Uterus (tissue), 3 donors: ENCODE measurements at regions not wholly inside any gene's neighbourhood (a gene's known extent, or its start where the extent isn't known, plus 50 kb on each side); places are given as distances from the start of the nearest gene placed in this dataset.
"Not testable (repeated sequence)": the region's sequence is repeated elsewhere in the genome, so short reads cannot be mapped to it uniquely, and the experiment has no call there.

Source experiments
- DNase-seq, 2 donors: peaks; one replicate each; pipeline ENCODE4 v3.0.0-alpha.2; 2019 to 2020
- H3K27ac ChIP-seq, 2 donors: fragments of 200-600 bp; sonication (generic); 1 replicate in 1 of 2; 2 replicates in 1 of 2; pipeline ENCODE4 v1.5.1; 2016 to 2018
- H3K27me3 ChIP-seq, 2 donors: fragments of 200-600 bp; sonication (generic); one replicate each; pipeline ENCODE4 v1.5.1; 2018 to 2019; ENCODE audit warnings: control low read depth in 1 of 2
- H3K36me3 ChIP-seq, 2 donors: fragments of 200-600 bp; sonication (generic); one replicate each; pipeline ENCODE4 v1.5.1; 2019; ENCODE audit warnings: control low read depth in 1 of 2
- H3K4me1 ChIP-seq, 2 donors: fragments of 200-600 bp; sonication (generic); one replicate each; pipeline ENCODE4 v1.5.1; 2018 to 2019; ENCODE audit warnings: control low read depth in 1 of 2
- H3K4me3 ChIP-seq, 2 donors: fragments of 200-600 bp; sonication (generic); 1 replicate in 1 of 2; 2 replicates in 1 of 2; pipeline ENCODE4 v1.5.1; 2018 to 2019; ENCODE audit warnings: mild to moderate bottlenecking in 1 of 2
- H3K9me3 ChIP-seq, 2 donors: fragments of 200-600 bp; sonication (generic); one replicate each; pipeline ENCODE4 v1.5.1; 2019; ENCODE audit warnings: control low read depth in 1 of 2
- POLR2A ChIP-seq, 2 donors: fragments of 450-650 bp; IDR thresholded peaks; one replicate each; pipeline ENCODE4 v1.6.1; 2016; ENCODE audit warnings: antibody characterized with exemption in 2 of 2, mild to moderate bottlenecking in 1 of 2, moderate library complexity in 1 of 2
- intact Hi-C: fragments of 100-400 bp; cut with DNase I; formaldehyde crosslinking; loops from one replicate; pipeline ENCODE4 v1.15.1; 2023; ENCODE audit warnings: low total_unique reads
- TF ChIP-seq, protein P1 (sequence below), 4 experiments: fragments of 200-600 bp in 2 of 4; fragments of 450-650 bp in 2 of 4; sonication (generic) in 2 of 4; IDR thresholded peaks; one replicate each; pipeline ENCODE4 v1.5.1; 2016 to 2019; ENCODE audit warnings: antibody characterized with exemption in 4 of 4, mild to moderate bottlenecking in 2 of 4, moderate library complexity in 1 of 4
- donor health status: DM: yes; HTN: yes; CAD: no.

DNA sequence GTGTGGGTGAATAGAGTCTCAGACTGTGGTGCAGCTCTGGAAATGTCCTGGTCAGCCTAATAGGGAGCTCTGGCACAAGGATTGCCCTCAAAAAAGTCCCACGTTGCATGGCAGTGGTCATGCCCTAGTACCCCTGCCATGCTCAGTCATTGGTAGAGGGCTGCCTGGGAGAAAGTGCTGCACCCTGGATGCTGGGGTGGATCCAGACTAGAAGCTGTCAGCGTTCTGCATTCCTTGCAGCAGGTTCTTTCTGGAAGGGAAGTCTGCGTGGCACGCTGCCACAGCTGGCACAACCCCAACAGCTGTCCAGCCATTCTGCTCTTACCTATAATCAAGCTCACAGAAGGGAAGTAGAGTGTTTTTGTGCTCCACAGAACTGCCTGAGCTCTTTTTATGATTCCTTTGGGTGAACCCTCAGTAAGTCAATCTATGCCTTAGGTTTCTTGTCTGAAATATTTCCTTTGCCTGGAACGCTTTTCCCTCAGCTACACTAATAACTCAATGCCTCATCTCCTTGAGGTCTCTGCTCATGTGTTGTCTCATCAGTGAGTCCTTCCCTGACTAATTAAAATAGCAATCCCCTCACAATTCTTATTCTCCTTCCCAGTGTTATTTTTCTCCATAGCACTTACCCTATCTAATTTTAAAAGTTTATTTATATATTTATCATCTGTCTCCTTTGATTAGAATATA lies 61.5 kb upstream of the JAK1 start:
- DNase-seq, result peak; percentile 43 to 52
- intact Hi-C loops, result no loop called here
- TF ChIP-seq, protein P1, sequence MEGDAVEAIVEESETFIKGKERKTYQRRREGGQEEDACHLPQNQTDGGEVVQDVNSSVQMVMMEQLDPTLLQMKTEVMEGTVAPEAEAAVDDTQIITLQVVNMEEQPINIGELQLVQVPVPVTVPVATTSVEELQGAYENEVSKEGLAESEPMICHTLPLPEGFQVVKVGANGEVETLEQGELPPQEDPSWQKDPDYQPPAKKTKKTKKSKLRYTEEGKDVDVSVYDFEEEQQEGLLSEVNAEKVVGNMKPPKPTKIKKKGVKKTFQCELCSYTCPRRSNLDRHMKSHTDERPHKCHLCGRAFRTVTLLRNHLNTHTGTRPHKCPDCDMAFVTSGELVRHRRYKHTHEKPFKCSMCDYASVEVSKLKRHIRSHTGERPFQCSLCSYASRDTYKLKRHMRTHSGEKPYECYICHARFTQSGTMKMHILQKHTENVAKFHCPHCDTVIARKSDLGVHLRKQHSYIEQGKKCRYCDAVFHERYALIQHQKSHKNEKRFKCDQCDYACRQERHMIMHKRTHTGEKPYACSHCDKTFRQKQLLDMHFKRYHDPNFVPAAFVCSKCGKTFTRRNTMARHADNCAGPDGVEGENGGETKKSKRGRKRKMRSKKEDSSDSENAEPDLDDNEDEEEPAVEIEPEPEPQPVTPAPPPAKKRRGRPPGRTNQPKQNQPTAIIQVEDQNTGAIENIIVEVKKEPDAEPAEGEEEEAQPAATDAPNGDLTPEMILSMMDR (IDR thresholded peaks at IDR 0.05), result no peak

DNA sequence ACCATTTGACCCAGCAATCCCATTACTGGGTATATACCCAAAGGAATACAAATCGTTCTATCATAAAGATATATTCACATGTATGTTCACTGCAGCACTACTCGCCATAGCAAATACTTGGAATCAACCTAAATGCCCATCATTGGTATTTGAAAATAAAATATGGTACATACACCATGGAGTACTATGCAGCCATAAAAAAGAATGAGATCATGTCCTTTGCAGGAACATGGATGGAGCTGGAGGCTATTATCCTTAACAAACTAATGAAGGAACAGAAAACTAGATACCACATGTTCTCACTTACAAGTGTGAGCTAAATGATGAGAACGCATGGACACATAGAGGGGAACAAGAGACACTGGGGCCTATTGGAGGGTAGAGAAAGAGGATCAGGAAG lies 63.1 kb upstream of the JAK1 start:
- H3K4me1 ChIP-seq, H3K27ac ChIP-seq, H3K4me3 ChIP-seq, intact Hi-C loops, H3K27me3 ChIP-seq, H3K36me3 ChIP-seq, DNase-seq, H3K9me3 ChIP-seq: not testable (repeated sequence)

More for the DNA sequence above, 61.5 kb upstream of the JAK1 start:
- Histone ChIP-seq H3K4me3 (no peak overlapping the region), H3K27me3 (no peaks in the 10 kb centered on the region), H3K36me3 (no peaks in the 10 kb centered on the region), H3K4me1 (peaks cover 0 to 5% of the 10 kb centered on the region in 2 donors), H3K9me3 (no peaks in the 10 kb centered on the region), H3K27ac (no peak overlapping the region)

DNA sequence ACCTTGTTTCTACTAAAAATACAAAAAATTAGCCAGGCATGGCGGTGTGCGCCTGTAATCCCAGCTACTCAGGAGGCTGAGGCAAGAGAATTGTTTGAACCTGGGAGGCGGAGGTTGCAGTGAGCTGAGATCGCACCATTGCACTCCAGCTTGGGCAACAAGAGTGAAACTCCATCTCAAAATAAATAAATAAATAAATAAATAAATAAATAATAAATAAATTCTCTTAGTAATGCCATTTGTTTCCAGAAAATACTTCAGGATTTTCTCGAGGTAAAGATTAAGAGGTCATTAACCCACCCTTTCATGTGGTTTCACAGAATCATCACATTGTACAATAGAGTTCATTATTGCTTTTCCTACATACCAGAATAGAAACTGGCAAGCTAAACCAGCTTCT lies 68.5 kb upstream of the JAK1 start:
- H3K27me3 ChIP-seq, H3K4me3 ChIP-seq, H3K4me1 ChIP-seq, H3K36me3 ChIP-seq, intact Hi-C loops, H3K9me3 ChIP-seq, DNase-seq, H3K27ac ChIP-seq: not testable (repeated sequence)

DNA sequence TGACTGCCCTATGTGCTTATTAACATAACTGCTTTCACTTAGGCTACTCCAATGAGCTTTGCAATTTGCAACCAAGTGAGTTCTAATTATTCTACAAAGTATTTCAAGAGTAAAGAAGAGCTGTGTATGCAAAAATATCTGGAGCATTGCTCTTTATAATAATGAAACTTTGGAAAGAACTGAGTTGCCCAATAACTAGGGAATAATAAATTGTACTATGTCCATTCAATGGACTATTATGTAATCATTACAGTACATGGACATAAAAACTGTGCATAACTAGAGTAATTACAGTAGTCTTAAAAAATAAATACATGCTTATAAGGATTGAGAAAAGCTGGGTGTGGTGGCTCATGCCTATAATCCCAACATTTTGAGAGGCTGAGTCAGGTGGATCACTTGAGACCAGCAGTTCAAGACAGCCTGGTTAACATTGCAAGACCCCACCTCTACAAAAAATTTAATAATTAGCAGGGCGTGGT lies 70.3 kb upstream of the JAK1 start:
- Histone ChIP-seq H3K9me3 (no peaks in the 10 kb centered on the region), H3K27me3 (no peaks in the 10 kb centered on the region), H3K4me1 (no peaks in the 10 kb centered on the region), H3K36me3 (no peaks in the 10 kb centered on the region), H3K4me3 (no peak overlapping the region), H3K27ac (no peak overlapping the region)
- no peak for DNase-seq
- TF ChIP-seq POLR2A (IDR thresholded peaks at IDR 0.05), result no peak
- TF ChIP-seq, protein P1 (IDR thresholded peaks at IDR 0.05), result no peak
- intact Hi-C loops, result no loop called here

DNA sequence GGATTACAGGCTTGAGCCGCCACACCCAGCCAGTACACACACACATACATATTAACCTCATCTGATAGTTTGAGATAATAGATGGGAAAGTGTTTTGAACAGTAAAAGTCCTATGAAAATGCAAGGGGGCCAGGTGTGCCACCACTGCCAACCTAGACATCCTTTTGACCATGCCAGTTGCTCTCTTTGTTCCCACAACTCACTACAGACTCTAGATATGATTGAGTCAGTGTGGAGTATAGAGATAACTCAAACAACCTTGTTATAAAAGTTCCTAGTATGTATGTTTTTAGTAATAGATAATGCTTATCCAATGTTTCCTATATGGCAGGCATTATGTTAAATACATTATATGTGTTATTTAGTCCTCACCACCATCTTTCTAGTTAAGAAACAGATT lies 72.7 kb upstream of the JAK1 start:
- H3K4me3 ChIP-seq, result no peak overlapping the region
- TF ChIP-seq, protein P1 (IDR thresholded peaks at IDR 0.05), result no peak
- TF ChIP-seq POLR2A (IDR thresholded peaks at IDR 0.05), result no peak
- intact Hi-C loops, result no loop called here
- no peak overlapping the region for H3K27ac ChIP-seq
- H3K27me3 ChIP-seq, result no peaks in the 10 kb centered on the region
- no peaks in the 10 kb centered on the region for H3K36me3 ChIP-seq
- no peak for DNase-seq
- no peaks in the 10 kb centered on the region for H3K9me3 ChIP-seq
- H3K4me1 ChIP-seq, result no peaks in the 10 kb centered on the region

DNA sequence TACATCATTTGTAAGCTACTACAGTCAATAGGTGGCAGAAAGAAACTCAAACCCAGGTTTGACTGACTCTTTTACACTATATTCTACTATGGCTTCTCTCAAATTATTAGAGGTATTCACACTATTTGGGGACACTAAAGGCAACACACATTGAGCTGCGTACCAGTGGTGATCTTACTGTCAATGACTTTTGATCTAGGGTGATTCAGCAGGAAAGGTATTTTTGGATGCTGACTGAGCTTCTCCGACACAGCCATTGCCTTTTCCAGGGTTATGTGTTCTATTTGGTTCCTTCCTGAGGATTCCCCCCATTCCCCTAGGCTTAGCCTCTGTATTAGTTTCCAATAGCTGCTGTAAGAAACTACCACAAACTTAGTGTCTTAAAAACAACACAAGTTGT lies 73.2 kb upstream of the JAK1 start:
- Histone ChIP-seq H3K36me3 (no peaks in the 10 kb centered on the region), H3K4me3 (no peak overlapping the region), H3K4me1 (no peaks in the 10 kb centered on the region), H3K9me3 (no peaks in the 10 kb centered on the region), H3K27me3 (no peaks in the 10 kb centered on the region), H3K27ac (no peak overlapping the region)
- no peak for TF ChIP-seq POLR2A (IDR thresholded peaks at IDR 0.05)
- TF ChIP-seq, protein P1 (IDR thresholded peaks at IDR 0.05), result no peak
- no peak for DNase-seq
- intact Hi-C loops, result no loop called here
